Activated CD4-positive, alpha-beta T cell treated with anti-CD3 and anti-CD28 coated beads, Interleukin-2, amount 10 ng/mL, durations not matched to agents 7 days and 5 days (primary cell): ENCODE measurements at regions not wholly inside any gene's neighbourhood (a gene's known extent, or its start where the extent isn't known, plus 50 kb on each side); places are given as distances from the start of the nearest gene placed in this dataset.

Experiments
- CTCF ChIA-PET: fragments of 350-600 bp; sonication (Branson Sonifier 250); formaldehyde crosslinking; loops from one replicate; lab custom pipeline; 2021; ENCODE audit warnings: antibody characterized with exemption; lab: Charles Lee
- POLR2A ChIA-PET: fragments of 350-600 bp; sonication (Branson Sonifier 250); formaldehyde crosslinking; loops from one replicate; lab custom pipeline; 2021; ENCODE audit warnings: antibody characterized with exemption; lab: Charles Lee
- DNase-seq: peaks from one replicate; pipeline ENCODE4 v3.0.0-alpha.2; 2020
- H3K27ac Mint-ChIP-seq: one replicate; pipeline ENCODE4 v1.8.0; 2021; ENCODE audit warnings: mild to moderate bottlenecking, moderate library complexity, mixed read lengths
- H3K27me3 Mint-ChIP-seq: one replicate; pipeline ENCODE4 v1.8.0; 2021; ENCODE audit warnings: mixed read lengths
- H3K36me3 Mint-ChIP-seq: one replicate; pipeline ENCODE4 v1.8.0; 2021; ENCODE audit warnings: low read depth, mixed read lengths
- H3K4me1 Mint-ChIP-seq: one replicate; pipeline ENCODE4 v1.8.0; 2021; ENCODE audit warnings: mixed read lengths
- H3K4me3 Mint-ChIP-seq: one replicate; pipeline ENCODE4 v1.8.0; 2021; ENCODE audit warnings: mild to moderate bottlenecking, moderate library complexity, mixed read lengths
- H3K9me3 Mint-ChIP-seq: one replicate; pipeline ENCODE4 v1.8.0; 2021; ENCODE audit warnings: mixed read lengths

- Mint-ChIP-seq H3K27me3 (peaks cover 7% of the 10 kb centered on the region), H3K4me3 (no peak overlapping the region), H3K36me3 (no peaks in the 10 kb centered on the region), H3K9me3 (no peaks in the 10 kb centered on the region), H3K27ac (no peak overlapping the region), H3K4me1 (peaks cover 2% of the 10 kb centered on the region)
- POLR2A ChIA-PET = no interaction called here
- DNase-seq = no peak
- CTCF ChIA-PET = no interaction called here
Measured at GRCh38 chr7:35550831-35551230, 144.1 kb downstream of the HERPUD2 start.

- POLR2A ChIA-PET = no interaction called here
- Mint-ChIP-seq H3K27ac (no peak overlapping the region), H3K4me1 (peaks cover 2% of the 10 kb centered on the region), H3K9me3 (no peaks in the 10 kb centered on the region), H3K36me3 (no peaks in the 10 kb centered on the region), H3K4me3 (no peak overlapping the region), H3K27me3 (peaks cover 13% of the 10 kb centered on the region)
- no peak for DNase-seq
- CTCF ChIA-PET = no interaction called here
Measured at GRCh38 chr7:35549781-35550180, 145.2 kb downstream of the HERPUD2 start.

GRCh38 chr7:35548291-35548690 lies 146.6 kb downstream of the HERPUD2 start:
- no peaks in the 10 kb centered on the region for H3K9me3 Mint-ChIP-seq
- H3K36me3 Mint-ChIP-seq = no peaks in the 10 kb centered on the region
- H3K4me3 Mint-ChIP-seq = no peak overlapping the region
- CTCF ChIA-PET = no interaction called here
- peaks cover 2% of the 10 kb centered on the region for H3K4me1 Mint-ChIP-seq
- no peak for DNase-seq
- POLR2A ChIA-PET = no interaction called here
- H3K27ac Mint-ChIP-seq = no peak overlapping the region
- H3K27me3 Mint-ChIP-seq = peaks cover 14% of the 10 kb centered on the region

- Mint-ChIP-seq H3K27ac (no peak overlapping the region), H3K36me3 (no peaks in the 10 kb centered on the region), H3K9me3 (no peaks in the 10 kb centered on the region), H3K4me3 (no peak overlapping the region), H3K4me1 (peaks cover 2% of the 10 kb centered on the region), H3K27me3 (peaks cover 14% of the 10 kb centered on the region)
- CTCF ChIA-PET = interaction anchor here (1.1 kb wide), 2 partner anchors 12 to 26 kb away, joined by 3 read pairs; no protein-coding TSS in a partner anchor
- DNase-seq = no peak
- POLR2A ChIA-PET = no interaction called here
Measured at GRCh38 chr7:35546691-35547429, 148.1 kb downstream of the HERPUD2 start.

- H3K4me1 Mint-ChIP-seq = peaks cover 2% of the 10 kb centered on the region
- CTCF ChIA-PET = interaction anchor here (1.0 to 1.5 kb wide), 2 partner anchors 16 to 116 kb away, joined by 3 read pairs; no protein-coding TSS in a partner anchor
- no peak for DNase-seq
- peaks cover 14% of the 10 kb centered on the region for H3K27me3 Mint-ChIP-seq
- POLR2A ChIA-PET = no interaction called here
- no peak overlapping the region for H3K27ac Mint-ChIP-seq
- no peak overlapping the region for H3K4me3 Mint-ChIP-seq
- H3K36me3 Mint-ChIP-seq = no peaks in the 10 kb centered on the region
- no peaks in the 10 kb centered on the region for H3K9me3 Mint-ChIP-seq
Measured at GRCh38 chr7:35545831-35546230, 149.1 kb downstream of the HERPUD2 start.

- no peak for DNase-seq
- CTCF ChIA-PET = interaction anchor here (0.6 to 1.5 kb wide), 4 partner anchors 8 to 165 kb away, joined by 3 read pairs; no protein-coding TSS in a partner anchor
- H3K4me1 Mint-ChIP-seq = peaks cover 2% of the 10 kb centered on the region
- H3K4me3 Mint-ChIP-seq = no peak overlapping the region
- no peaks in the 10 kb centered on the region for H3K36me3 Mint-ChIP-seq
- H3K9me3 Mint-ChIP-seq = no peaks in the 10 kb centered on the region
- POLR2A ChIA-PET = interaction anchor here (0.5 kb wide), 1 partner anchor 367 kb away, joined by 3 read pairs; no protein-coding TSS in a partner anchor
- peaks cover 14% of the 10 kb centered on the region for H3K27me3 Mint-ChIP-seq
- no peak overlapping the region for H3K27ac Mint-ChIP-seq
Measured at GRCh38 chr7:35544028-35544742, 150.8 kb downstream of the HERPUD2 start.

GRCh38 chr7:35537067-35538023 lies 157.6 kb downstream of the HERPUD2 start:
- ChIA-PET POLR2A (interaction anchor here (0.8 kb wide), 1 partner anchor 43 kb away, joined by 6 read pairs; no protein-coding TSS in a partner anchor), CTCF (no interaction called here)
- Mint-ChIP-seq H3K4me1 (peaks cover 5% of the 10 kb centered on the region), H3K27ac (no peak overlapping the region), H3K9me3 (no peaks in the 10 kb centered on the region), H3K4me3 (peak overlapping the region; percentile 63), H3K27me3 (peaks cover 12% of the 10 kb centered on the region), H3K36me3 (no peaks in the 10 kb centered on the region)
- peak; percentile 79 for DNase-seq

- no peaks in the 10 kb centered on the region for H3K9me3 Mint-ChIP-seq
- no peaks in the 10 kb centered on the region for H3K36me3 Mint-ChIP-seq
- ChIA-PET POLR2A (no interaction called here), CTCF (interaction anchor here (0.5 kb wide), 1 partner anchor 8 kb away, joined by 3 read pairs; no protein-coding TSS in a partner anchor)
- H3K4me1 Mint-ChIP-seq = peaks cover 5% of the 10 kb centered on the region
- H3K27me3 Mint-ChIP-seq = peaks cover 12% of the 10 kb centered on the region
- no peak for DNase-seq
- no peak overlapping the region for H3K27ac Mint-ChIP-seq
- H3K4me3 Mint-ChIP-seq = no peak overlapping the region
Measured at GRCh38 chr7:35536396-35536826, 158.5 kb downstream of the HERPUD2 start.

GRCh38 chr7:35533902-35534301 lies 161.0 kb downstream of the HERPUD2 start:
- POLR2A ChIA-PET = no interaction called here
- Mint-ChIP-seq H3K36me3 (no peaks in the 10 kb centered on the region), H3K4me3 (no peak overlapping the region), H3K9me3 (no peaks in the 10 kb centered on the region), H3K4me1 (peaks cover 5% of the 10 kb centered on the region), H3K27ac (no peak overlapping the region), H3K27me3 (peaks cover 12% of the 10 kb centered on the region)
- DNase-seq = no peak
- CTCF ChIA-PET = no interaction called here

GRCh38 chr7:35530124-35531109 lies 164.5 kb downstream of the HERPUD2 start:
- H3K36me3 Mint-ChIP-seq = no peaks in the 10 kb centered on the region
- no peaks in the 10 kb centered on the region for H3K9me3 Mint-ChIP-seq
- POLR2A ChIA-PET = no interaction called here
- no peak overlapping the region for H3K27ac Mint-ChIP-seq
- H3K4me1 Mint-ChIP-seq = no peaks in the 10 kb centered on the region
- CTCF ChIA-PET = interaction anchor here (1.1 kb wide), 1 partner anchor 15 kb away, joined by 3 read pairs; no protein-coding TSS in a partner anchor
- DNase-seq = no peak
- peaks cover 4% of the 10 kb centered on the region for H3K27me3 Mint-ChIP-seq
- H3K4me3 Mint-ChIP-seq = no peak overlapping the region

GRCh38 chr7:35529713-35530112 lies 165.2 kb downstream of the HERPUD2 start:
- Mint-ChIP-seq H3K36me3 (no peaks in the 10 kb centered on the region), H3K9me3 (no peaks in the 10 kb centered on the region), H3K27me3 (peaks cover 4% of the 10 kb centered on the region), H3K27ac (no peak overlapping the region), H3K4me1 (no peaks in the 10 kb centered on the region), H3K4me3 (no peak overlapping the region)
- ChIA-PET CTCF (interaction anchor here (1.1 kb wide), 1 partner anchor 15 kb away, joined by 3 read pairs; no protein-coding TSS in a partner anchor), POLR2A (no interaction called here)
- DNase-seq = no peak
